Mucosa of descending colon (tissue), 3 donors: ENCODE measurements at regions not wholly inside any gene's neighbourhood (a gene's known extent, or its start where the extent isn't known, plus 50 kb on each side); places are given as distances from the start of the nearest gene placed in this dataset.

Experiments
- ATAC-seq: fragments of 200-7000 bp; cut with Tn5 transposase; one replicate; pipeline ENCODE4 v1.9.1; 2020; ENCODE audit warnings: mild to moderate bottlenecking, moderate library complexity
- DNase-seq, 3 donors: peaks; one replicate each; pipeline ENCODE4 v3.0.0-alpha.2; 2020
- H3K36me3 ChIP-seq: fragments of 200-600 bp; one replicate; pipeline ENCODE4 v1.8.0; 2021; ENCODE audit warnings: low read depth, mild to moderate bottlenecking
- H3K4me1 ChIP-seq: fragments of 200-600 bp; one replicate; pipeline ENCODE4 v1.8.0; 2021; ENCODE audit warnings: low read depth, mild to moderate bottlenecking
- H3K4me3 ChIP-seq: fragments of 200-600 bp; one replicate; pipeline ENCODE4 v1.8.0; 2021; ENCODE audit warnings: mild to moderate bottlenecking
- H3K9me3 ChIP-seq: fragments of 200-600 bp; one replicate; pipeline ENCODE4 v1.8.0; 2021; ENCODE audit warnings: mild to moderate bottlenecking
- intact Hi-C, 2 donors: fragments of 100-400 bp; cut with DNase I in 1 of 2; cut with micrococcal nuclease in 1 of 2; formaldehyde crosslinking; loops; one replicate each; pipeline versions ENCODE4 v1.11.0 to v1.11.1; 2022; cut with DNase I, micrococcal nuclease
- TF ChIP-seq, protein P1 (sequence below): fragments of 200-600 bp; IDR thresholded peaks from one replicate; pipeline ENCODE4 v1.8.0; 2022; ENCODE audit warnings: antibody characterized with exemption, mild to moderate bottlenecking
- donor health status: DM: no; HTN: no; CAD: no; lungs with moderate emphysema.
- donor health status: DM: no; HTN: no; CAD: no.
- donor health status: DM: no; HTN: yes; CAD: no.

GRCh38 chr20:52405986-52406385 is 214.4 kb upstream of the ZFP64 start:
- H3K4me1 ChIP-seq, result no peaks in the 10 kb centered on the region
- H3K4me3 ChIP-seq, result no peak overlapping the region
- ATAC-seq (no peak), DNase-seq (no peak)
- TF ChIP-seq, protein P1, sequence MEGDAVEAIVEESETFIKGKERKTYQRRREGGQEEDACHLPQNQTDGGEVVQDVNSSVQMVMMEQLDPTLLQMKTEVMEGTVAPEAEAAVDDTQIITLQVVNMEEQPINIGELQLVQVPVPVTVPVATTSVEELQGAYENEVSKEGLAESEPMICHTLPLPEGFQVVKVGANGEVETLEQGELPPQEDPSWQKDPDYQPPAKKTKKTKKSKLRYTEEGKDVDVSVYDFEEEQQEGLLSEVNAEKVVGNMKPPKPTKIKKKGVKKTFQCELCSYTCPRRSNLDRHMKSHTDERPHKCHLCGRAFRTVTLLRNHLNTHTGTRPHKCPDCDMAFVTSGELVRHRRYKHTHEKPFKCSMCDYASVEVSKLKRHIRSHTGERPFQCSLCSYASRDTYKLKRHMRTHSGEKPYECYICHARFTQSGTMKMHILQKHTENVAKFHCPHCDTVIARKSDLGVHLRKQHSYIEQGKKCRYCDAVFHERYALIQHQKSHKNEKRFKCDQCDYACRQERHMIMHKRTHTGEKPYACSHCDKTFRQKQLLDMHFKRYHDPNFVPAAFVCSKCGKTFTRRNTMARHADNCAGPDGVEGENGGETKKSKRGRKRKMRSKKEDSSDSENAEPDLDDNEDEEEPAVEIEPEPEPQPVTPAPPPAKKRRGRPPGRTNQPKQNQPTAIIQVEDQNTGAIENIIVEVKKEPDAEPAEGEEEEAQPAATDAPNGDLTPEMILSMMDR, result no peak
- no peaks in the 10 kb centered on the region for H3K36me3 ChIP-seq
- no peaks in the 10 kb centered on the region for H3K9me3 ChIP-seq
- intact Hi-C loops, result no loop called here

DNA sequence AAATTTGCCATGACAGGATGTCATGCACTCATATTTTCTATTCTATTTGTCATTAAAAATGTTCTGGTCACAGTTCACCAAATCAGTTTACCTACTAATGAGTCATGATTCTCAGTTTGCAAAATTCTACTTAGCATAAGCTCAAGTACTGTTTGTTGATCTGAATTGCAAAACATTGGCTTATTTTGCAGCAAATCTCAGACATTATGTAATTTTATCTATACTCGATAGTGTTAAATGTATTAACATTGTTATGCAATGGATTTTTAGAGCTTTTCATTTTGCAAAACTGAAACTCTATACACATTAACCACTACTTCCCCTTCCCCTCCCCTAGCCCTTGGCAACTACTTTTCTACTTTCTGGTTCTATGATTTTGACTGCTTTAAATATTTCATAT is 213.8 kb upstream of the ZFP64 start:
- Histone ChIP-seq H3K4me1 (no peaks in the 10 kb centered on the region), H3K9me3 (no peaks in the 10 kb centered on the region), H3K36me3 (no peaks in the 10 kb centered on the region), H3K4me3 (no peak overlapping the region)
- intact Hi-C loops, result no loop called here
- TF ChIP-seq, protein P1, result no peak
- DNase-seq (no peak), ATAC-seq (no peak)

DNA sequence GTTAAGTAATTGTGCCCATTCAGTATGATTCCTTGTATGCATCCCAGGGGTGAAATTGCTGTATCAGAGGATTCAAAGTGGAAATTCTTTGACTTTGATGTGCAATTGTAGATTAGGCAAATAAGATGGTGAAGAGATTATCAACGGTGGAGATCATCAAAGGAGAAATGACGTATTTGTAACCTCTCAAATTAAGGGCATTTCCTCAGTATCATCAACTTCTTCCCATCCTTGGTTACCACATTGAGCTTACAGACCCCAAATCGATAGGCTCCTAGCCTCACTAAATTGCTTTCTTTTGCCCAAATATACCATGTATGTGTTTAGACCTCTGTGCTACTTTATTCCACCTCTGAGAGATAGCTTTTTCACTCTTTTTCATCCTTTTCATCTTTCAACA is 213.1 kb upstream of the ZFP64 start:
- H3K9me3 ChIP-seq, result no peaks in the 10 kb centered on the region
- DNase-seq (no peak), ATAC-seq (no peak)
- TF ChIP-seq, protein P1, result no peak
- no peaks in the 10 kb centered on the region for H3K36me3 ChIP-seq
- no peak overlapping the region for H3K4me3 ChIP-seq
- no peaks in the 10 kb centered on the region for H3K4me1 ChIP-seq
- intact Hi-C loops, result no loop called here

GRCh38 chr20:52402950-52403349 is 211.4 kb upstream of the ZFP64 start:
- intact Hi-C loops, result no loop called here
- Histone ChIP-seq H3K36me3 (no peaks in the 10 kb centered on the region), H3K4me1 (no peaks in the 10 kb centered on the region), H3K9me3 (no peaks in the 10 kb centered on the region), H3K4me3 (no peak overlapping the region)
- no peak for ATAC-seq
- DNase-seq, result no peak
- TF ChIP-seq, protein P1, result no peak

DNA sequence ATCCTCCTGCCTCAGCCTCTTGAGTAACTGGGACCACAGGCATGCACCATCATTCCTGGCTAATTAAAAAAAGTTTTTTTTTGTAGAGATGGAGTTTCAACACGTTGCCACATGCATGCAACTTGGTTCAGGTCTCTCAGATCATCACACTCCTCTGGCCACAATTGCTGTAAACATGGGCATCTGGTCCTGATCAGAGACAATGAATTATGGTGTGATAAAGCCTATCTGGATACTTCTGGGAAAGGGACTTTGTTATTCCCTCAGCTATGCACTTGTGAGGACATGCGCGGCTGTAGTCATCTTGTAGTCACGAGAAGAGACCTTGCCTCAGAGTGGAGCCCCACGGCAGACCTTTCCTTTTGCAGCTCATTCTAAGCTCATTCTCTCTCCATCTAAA is 210.9 kb upstream of the ZFP64 start:
- DNase-seq (no peak), ATAC-seq (no peak)
- Histone ChIP-seq H3K9me3 (no peaks in the 10 kb centered on the region), H3K4me3 (no peak overlapping the region), H3K4me1 (no peaks in the 10 kb centered on the region), H3K36me3 (no peaks in the 10 kb centered on the region)
- TF ChIP-seq, protein P1, result no peak
- intact Hi-C loops, result no loop called here

DNA sequence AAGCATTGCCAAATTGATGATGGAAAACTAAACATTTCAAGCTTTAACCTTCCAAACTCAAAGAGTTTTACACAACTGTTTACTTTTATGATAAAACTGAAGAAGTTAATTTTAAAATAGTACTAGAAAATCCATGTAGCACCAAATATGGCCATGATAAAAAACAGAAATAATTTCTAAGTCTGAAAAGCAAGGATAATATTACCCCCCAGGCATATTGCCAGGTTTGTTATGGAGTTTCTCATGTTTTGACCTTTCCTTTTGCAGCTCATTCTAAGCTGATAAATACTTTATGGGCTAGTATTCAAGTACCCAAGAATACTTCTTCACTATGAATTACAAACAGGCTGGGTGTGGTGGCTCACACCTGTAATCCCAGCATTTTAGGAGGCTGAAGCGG is 209.9 kb upstream of the ZFP64 start:
- TF ChIP-seq, protein P1, result no peak
- ATAC-seq (no peak), DNase-seq (no peak)
- no peak overlapping the region for H3K4me3 ChIP-seq
- intact Hi-C loops, result no loop called here
- H3K36me3 ChIP-seq, result no peaks in the 10 kb centered on the region
- H3K9me3 ChIP-seq, result no peaks in the 10 kb centered on the region
- H3K4me1 ChIP-seq, result no peaks in the 10 kb centered on the region
